Liver (tissue), 3 donors: ENCODE measurements at regions not wholly inside any gene's neighbourhood (a gene's known extent, or its start where the extent isn't known, plus 50 kb on each side); places are given as distances from the start of the nearest gene placed in this dataset.

ENCODE experiments used
- ATF3 ChIP-seq: IDR thresholded peaks from 2 replicates; pipeline ENCODE4 v1.6.1; 2016; ENCODE audit warnings: antibody characterized with exemption
- CTCF ChIP-seq: fragments of 150-350 bp; IDR thresholded peaks from 2 replicates; pipeline ENCODE4 v1.5.1; 2017; ENCODE audit warnings: improper control_type of control experiment, low read depth, low read length; ENCODE audit not compliant: missing input control
- EGR1 ChIP-seq, 2 donors: IDR thresholded peaks; 2 replicates each; pipeline ENCODE4 v1.6.1; 2016 to 2018; ENCODE audit warnings: antibody characterized with exemption in 2 of 2, low read depth in 2 of 2
- FOXA2 ChIP-seq: IDR thresholded peaks from 2 replicates; pipeline ENCODE4 v1.6.1; 2016; ENCODE audit warnings: antibody characterized with exemption
- GABPA ChIP-seq, 2 donors: IDR thresholded peaks in 1 of 2; conservative IDR thresholded peaks in 1 of 2; 2 replicates each; pipeline ENCODE4 v1.6.1; 2016; ENCODE audit warnings: antibody characterized with exemption in 2 of 2, mild to moderate bottlenecking in 1 of 2, moderate library complexity in 1 of 2
- JUND ChIP-seq, 2 donors: IDR thresholded peaks; 2 replicates each; pipeline ENCODE4 v1.6.1; 2016; ENCODE audit warnings: antibody characterized with exemption in 2 of 2
- MAX ChIP-seq: IDR thresholded peaks from 2 replicates; pipeline ENCODE4 v1.6.1; 2016; ENCODE audit warnings: antibody characterized with exemption
- NR2F2 ChIP-seq: IDR thresholded peaks from 2 replicates; pipeline ENCODE4 v1.6.1; 2016; ENCODE audit warnings: antibody characterized with exemption
- RAD21 ChIP-seq, 2 donors: IDR thresholded peaks; 2 replicates each; pipeline ENCODE4 v1.6.1; 2016; ENCODE audit warnings: antibody characterized with exemption in 2 of 2, mild to moderate bottlenecking in 2 of 2
- REST ChIP-seq: IDR thresholded peaks from 2 replicates; pipeline ENCODE4 v1.6.1; 2016; ENCODE audit warnings: antibody characterized with exemption, mild to moderate bottlenecking
- SP1 ChIP-seq: IDR thresholded peaks from 2 replicates; pipeline ENCODE4 v1.6.1; 2018; ENCODE audit warnings: antibody characterized with exemption, mild to moderate bottlenecking
- TAF1 ChIP-seq: conservative IDR thresholded peaks from 2 replicates; pipeline ENCODE4 v1.6.1; 2016; ENCODE audit warnings: antibody characterized with exemption, mild to moderate bottlenecking
- YY1 ChIP-seq: IDR thresholded peaks from 2 replicates; pipeline ENCODE4 v1.6.1; 2016; ENCODE audit warnings: antibody characterized with exemption, mild to moderate bottlenecking
- ZBTB33 ChIP-seq: IDR thresholded peaks from 2 replicates; pipeline ENCODE4 v1.6.1; 2016; ENCODE audit warnings: antibody characterized with exemption
- donor health status: healthy.
- donor health status: healthy.

- no peak for TF ChIP-seq GABPA (IDR thresholded peaks at IDR 0.05 in 1 of 2, conservative IDR thresholded peaks at IDR 0.05 in 1 of 2)
- no peak for TF ChIP-seq CTCF
- no peak for TF ChIP-seq MAX
- no peak for TF ChIP-seq YY1
- no peak for TF ChIP-seq REST
- TF ChIP-seq EGR1 (IDR thresholded peaks at IDR 0.05; ENCODE audit: low read depth in 2 of 2): no peak
- no peak for TF ChIP-seq ZBTB33
- no peak for TF ChIP-seq ATF3
- no peak for TF ChIP-seq SP1
- TF ChIP-seq RAD21 (IDR thresholded peaks at IDR 0.05): no peak
- no peak for TF ChIP-seq TAF1
- no peak for TF ChIP-seq FOXA2
- TF ChIP-seq NR2F2: no peak
- no peak for TF ChIP-seq JUND (IDR thresholded peaks at IDR 0.05)
These were observed 89.7 kb upstream of the CYP1B1 start for GRCh38 chr2:38165698-38166097.
